ENCODE measurements at regions not wholly inside any gene's neighbourhood (a gene's known extent, or its start where the extent isn't known, plus 50 kb on each side); places are given as distances from the start of the nearest gene placed in this dataset.

- TF ChIP-seq SIN3A (IDR thresholded peaks at IDR 0.05; ENCODE audit: borderline replicate concordance, insufficient read depth, low read length) (no peak), FOXP2 (optimal IDR thresholded peaks at IDR 0.05; ENCODE audit: borderline replicate concordance, extremely low read depth, extremely low read length, insufficient read depth) (no peak), TAF1 (IDR thresholded peaks at IDR 0.05; ENCODE audit: borderline replicate concordance, insufficient read depth, low read length) (no peak), POLR2AphosphoS5 (IDR thresholded peaks at IDR 0.05; ENCODE audit: low read depth, low read length) (no peak)
- TF ChIP-seq, protein P1, sequence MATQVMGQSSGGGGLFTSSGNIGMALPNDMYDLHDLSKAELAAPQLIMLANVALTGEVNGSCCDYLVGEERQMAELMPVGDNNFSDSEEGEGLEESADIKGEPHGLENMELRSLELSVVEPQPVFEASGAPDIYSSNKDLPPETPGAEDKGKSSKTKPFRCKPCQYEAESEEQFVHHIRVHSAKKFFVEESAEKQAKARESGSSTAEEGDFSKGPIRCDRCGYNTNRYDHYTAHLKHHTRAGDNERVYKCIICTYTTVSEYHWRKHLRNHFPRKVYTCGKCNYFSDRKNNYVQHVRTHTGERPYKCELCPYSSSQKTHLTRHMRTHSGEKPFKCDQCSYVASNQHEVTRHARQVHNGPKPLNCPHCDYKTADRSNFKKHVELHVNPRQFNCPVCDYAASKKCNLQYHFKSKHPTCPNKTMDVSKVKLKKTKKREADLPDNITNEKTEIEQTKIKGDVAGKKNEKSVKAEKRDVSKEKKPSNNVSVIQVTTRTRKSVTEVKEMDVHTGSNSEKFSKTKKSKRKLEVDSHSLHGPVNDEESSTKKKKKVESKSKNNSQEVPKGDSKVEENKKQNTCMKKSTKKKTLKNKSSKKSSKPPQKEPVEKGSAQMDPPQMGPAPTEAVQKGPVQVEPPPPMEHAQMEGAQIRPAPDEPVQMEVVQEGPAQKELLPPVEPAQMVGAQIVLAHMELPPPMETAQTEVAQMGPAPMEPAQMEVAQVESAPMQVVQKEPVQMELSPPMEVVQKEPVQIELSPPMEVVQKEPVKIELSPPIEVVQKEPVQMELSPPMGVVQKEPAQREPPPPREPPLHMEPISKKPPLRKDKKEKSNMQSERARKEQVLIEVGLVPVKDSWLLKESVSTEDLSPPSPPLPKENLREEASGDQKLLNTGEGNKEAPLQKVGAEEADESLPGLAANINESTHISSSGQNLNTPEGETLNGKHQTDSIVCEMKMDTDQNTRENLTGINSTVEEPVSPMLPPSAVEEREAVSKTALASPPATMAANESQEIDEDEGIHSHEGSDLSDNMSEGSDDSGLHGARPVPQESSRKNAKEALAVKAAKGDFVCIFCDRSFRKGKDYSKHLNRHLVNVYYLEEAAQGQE (IDR thresholded peaks at IDR 0.05; ENCODE audit: insufficient read depth in 1 of 2, low read depth in 2 of 2, low read length in 2 of 2), result no peak
Measured at GRCh38 chr5:107068782-107069181, 602.0 kb downstream of the EFNA5 start.

DNA sequence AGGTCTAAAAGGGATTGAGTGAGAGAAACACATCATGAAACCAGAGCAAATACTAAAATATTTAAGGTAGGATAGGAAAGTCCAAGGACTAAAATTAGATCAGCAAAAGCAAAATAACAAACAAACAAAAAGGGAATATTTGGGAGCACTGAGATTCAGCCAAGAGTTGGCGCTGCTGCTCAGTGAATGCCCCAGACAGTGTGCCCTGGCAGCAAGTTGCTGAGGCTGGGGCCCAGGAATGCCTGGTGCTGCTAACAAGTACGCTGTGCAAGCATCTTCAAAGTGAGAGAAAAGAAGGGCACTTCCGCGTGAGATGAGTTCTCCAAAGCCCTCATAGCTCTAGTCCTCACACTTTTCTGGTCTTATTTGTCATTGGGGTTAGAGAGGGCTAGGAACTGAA lies 603.3 kb downstream of the EFNA5 start:
- TF ChIP-seq, protein P1 (IDR thresholded peaks at IDR 0.05; ENCODE audit: insufficient read depth in 1 of 2, low read depth in 2 of 2, low read length in 2 of 2), result no peak
- TF ChIP-seq FOXP2 (optimal IDR thresholded peaks at IDR 0.05; ENCODE audit: borderline replicate concordance, extremely low read depth, extremely low read length, insufficient read depth) (no peak), TAF1 (IDR thresholded peaks at IDR 0.05; ENCODE audit: borderline replicate concordance, insufficient read depth, low read length) (no peak), SIN3A (IDR thresholded peaks at IDR 0.05; ENCODE audit: borderline replicate concordance, insufficient read depth, low read length) (no peak), POLR2AphosphoS5 (IDR thresholded peaks at IDR 0.05; ENCODE audit: low read depth, low read length) (no peak)

GRCh38 chr5:107063511-107063910 lies 607.2 kb downstream of the EFNA5 start:
- no peak for TF ChIP-seq POLR2AphosphoS5 (IDR thresholded peaks at IDR 0.05; ENCODE audit: low read depth, low read length)
- TF ChIP-seq TAF1 (IDR thresholded peaks at IDR 0.05; ENCODE audit: borderline replicate concordance, insufficient read depth, low read length), result no peak

GRCh38 chr5:107058803-107059202 lies 611.9 kb downstream of the EFNA5 start:
- TF ChIP-seq, protein P1 (IDR thresholded peaks at IDR 0.05; ENCODE audit: insufficient read depth in 1 of 2, low read depth in 2 of 2, low read length in 2 of 2), result no peak
- TF ChIP-seq TAF1 (IDR thresholded peaks at IDR 0.05; ENCODE audit: borderline replicate concordance, insufficient read depth, low read length) (no peak), POLR2AphosphoS5 (IDR thresholded peaks at IDR 0.05; ENCODE audit: low read depth, low read length) (no peak), FOXP2 (optimal IDR thresholded peaks at IDR 0.05; ENCODE audit: borderline replicate concordance, extremely low read depth, extremely low read length, insufficient read depth) (no peak)

DNA sequence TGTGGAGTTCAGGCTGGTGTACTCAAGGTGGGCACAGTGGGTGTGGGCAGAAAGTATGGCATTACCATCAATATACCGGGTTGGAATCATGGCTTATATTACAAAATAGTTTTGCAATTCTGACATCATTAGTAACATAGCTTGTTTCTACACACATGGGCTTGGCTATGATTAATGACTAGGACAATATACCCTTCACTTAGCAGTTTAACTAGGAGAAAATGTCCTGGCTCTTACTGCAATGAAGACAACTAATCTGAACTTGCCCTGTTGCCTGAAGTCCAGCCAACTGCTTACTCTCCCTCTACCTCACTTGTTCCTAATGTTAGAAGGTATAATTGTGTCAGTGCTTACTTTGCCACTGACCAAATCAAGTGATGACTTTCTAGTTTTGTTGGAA lies 612.5 kb downstream of the EFNA5 start:
- TF ChIP-seq SIN3A (IDR thresholded peaks at IDR 0.05; ENCODE audit: borderline replicate concordance, insufficient read depth, low read length), result no peak
- no peak for TF ChIP-seq FOXP2 (optimal IDR thresholded peaks at IDR 0.05; ENCODE audit: borderline replicate concordance, extremely low read depth, extremely low read length, insufficient read depth)

- TF ChIP-seq POLR2AphosphoS5 (IDR thresholded peaks at IDR 0.05; ENCODE audit: low read depth, low read length), result no peak
- no peak for TF ChIP-seq FOXP2 (optimal IDR thresholded peaks at IDR 0.05; ENCODE audit: borderline replicate concordance, extremely low read depth, extremely low read length, insufficient read depth)
- TF ChIP-seq SIN3A (IDR thresholded peaks at IDR 0.05; ENCODE audit: borderline replicate concordance, insufficient read depth, low read length), result no peak
- no peak for TF ChIP-seq TAF1 (IDR thresholded peaks at IDR 0.05; ENCODE audit: borderline replicate concordance, insufficient read depth, low read length)
- TF ChIP-seq, protein P1 (IDR thresholded peaks at IDR 0.05; ENCODE audit: insufficient read depth in 1 of 2, low read depth in 2 of 2, low read length in 2 of 2), result no peak
Measured at GRCh38 chr5:107056278-107056677, 614.5 kb downstream of the EFNA5 start.

All from PFSK-1 (cell line).